ENCODE measurements at regions not wholly inside any gene's neighbourhood (a gene's known extent, or its start where the extent isn't known, plus 50 kb on each side); places are given as distances from the start of the nearest gene placed in this dataset.

- no peak for TF ChIP-seq CTCF (conservative IDR thresholded peaks at IDR 0.05; ENCODE audit: control insufficient read depth, insufficient read depth, low read depth, low read length)
- H3K4me3 ChIP-seq (ENCODE audit: control insufficient read depth, low read depth, low read length): no peak overlapping the region
- no peak for DNase-seq (ENCODE audit: low read depth)
Observed at GRCh38 chr7:144937199-144937598, 101.3 kb upstream of the TPK1 start.

- no peak overlapping the region for H3K4me3 ChIP-seq (ENCODE audit: control insufficient read depth, low read depth, low read length)
- DNase-seq (ENCODE audit: low read depth): no peak
- no peak for TF ChIP-seq CTCF (conservative IDR thresholded peaks at IDR 0.05; ENCODE audit: control insufficient read depth, insufficient read depth, low read depth, low read length)
Observed at GRCh38 chr7:144936314-144936713, 100.5 kb upstream of the TPK1 start.

- no peak for TF ChIP-seq CTCF (conservative IDR thresholded peaks at IDR 0.05; ENCODE audit: control insufficient read depth, insufficient read depth, low read depth, low read length)
- no peak overlapping the region for H3K4me3 ChIP-seq (ENCODE audit: control insufficient read depth, low read depth, low read length)
- no peak for DNase-seq (ENCODE audit: low read depth)
Observed at GRCh38 chr7:144910411-144910810, 74.6 kb upstream of the TPK1 start.

GRCh38 chr7:144908943-144909556 is 73.2 kb upstream of the TPK1 start:
- no peak for TF ChIP-seq CTCF (conservative IDR thresholded peaks at IDR 0.05; ENCODE audit: control insufficient read depth, insufficient read depth, low read depth, low read length)
- H3K4me3 ChIP-seq (ENCODE audit: control insufficient read depth, low read depth, low read length): no peak overlapping the region
- DNase-seq (ENCODE audit: low read depth): no peak

GRCh38 chr7:144908324-144908723 is 72.5 kb upstream of the TPK1 start:
- TF ChIP-seq CTCF (conservative IDR thresholded peaks at IDR 0.05; ENCODE audit: control insufficient read depth, insufficient read depth, low read depth, low read length): no peak
- DNase-seq (ENCODE audit: low read depth): no peak
- H3K4me3 ChIP-seq (ENCODE audit: control insufficient read depth, low read depth, low read length): no peak overlapping the region

- no peak for DNase-seq (ENCODE audit: low read depth)
Observed at GRCh38 chr7:144907577-144907976, 71.7 kb upstream of the TPK1 start.

More at GRCh38 chr7:144907577-144907976, 71.7 kb upstream of the TPK1 start:
- TF ChIP-seq CTCF (conservative IDR thresholded peaks at IDR 0.05; ENCODE audit: control insufficient read depth, insufficient read depth, low read depth, low read length): no peak
- no peak overlapping the region for H3K4me3 ChIP-seq (ENCODE audit: control insufficient read depth, low read depth, low read length)

All from fibroblast of mammary gland (primary cell).